Activated CD4-positive, alpha-beta T cell treated with anti-CD3 and anti-CD28 coated beads, Interleukin-2, amount 10 ng/mL, durations not matched to agents 24 days and 14 days (primary cell): ENCODE measurements at regions not wholly inside any gene's neighbourhood (a gene's known extent, or its start where the extent isn't known, plus 50 kb on each side); places are given as distances from the start of the nearest gene placed in this dataset.

Experiments
- DNase-seq: peaks from one replicate; pipeline ENCODE4 v3.0.0; 2022
- H3K27ac Mint-ChIP-seq: one replicate; pipeline ENCODE4 v1.8.0; 2022; ENCODE audit warnings: mild to moderate bottlenecking, mixed read lengths
- H3K27me3 Mint-ChIP-seq: one replicate; pipeline ENCODE4 v1.8.0; 2022; ENCODE audit warnings: mixed read lengths
- H3K36me3 Mint-ChIP-seq: one replicate; pipeline ENCODE4 v1.8.0; 2022; ENCODE audit warnings: low read depth, mild to moderate bottlenecking, mixed read lengths
- H3K4me1 Mint-ChIP-seq: one replicate; pipeline ENCODE4 v1.8.0; 2021; ENCODE audit warnings: mixed read lengths
- H3K4me3 Mint-ChIP-seq: one replicate; pipeline ENCODE4 v1.8.0; 2022; ENCODE audit warnings: mild to moderate bottlenecking, moderate library complexity, mixed read lengths
- H3K9me3 Mint-ChIP-seq: one replicate; pipeline ENCODE4 v1.8.0; 2021; ENCODE audit warnings: mixed read lengths
- intact Hi-C: fragments of 100-400 bp; cut with micrococcal nuclease; formaldehyde crosslinking; loops from one replicate; pipeline ENCODE4 v1.15.1; 2023

- H3K36me3 Mint-ChIP-seq: no peaks in the 10 kb centered on the region
- no peak for DNase-seq
- H3K4me3 Mint-ChIP-seq: no peak overlapping the region
- intact Hi-C loops: no loop called here
- H3K4me1 Mint-ChIP-seq: peaks cover 18% of the 10 kb centered on the region
- H3K27me3 Mint-ChIP-seq: peaks cover 5% of the 10 kb centered on the region
- no peak overlapping the region for H3K27ac Mint-ChIP-seq
- H3K9me3 Mint-ChIP-seq: peaks cover 9% of the 10 kb centered on the region
These were observed 327.8 kb downstream of the TMEM167A start for GRCh38 chr5:82749461-82749820.

GRCh38 chr5:82748688-82749460, 328.3 kb downstream of the TMEM167A start:
- peaks cover 5% of the 10 kb centered on the region for H3K27me3 Mint-ChIP-seq
- DNase-seq: no peak

GRCh38 chr5:82747986-82748385, 329.2 kb downstream of the TMEM167A start:
- peaks cover 18% of the 10 kb centered on the region for H3K4me1 Mint-ChIP-seq
- H3K27ac Mint-ChIP-seq: no peak overlapping the region
- peaks cover 9% of the 10 kb centered on the region for H3K9me3 Mint-ChIP-seq
- peaks cover 3% of the 10 kb centered on the region for H3K27me3 Mint-ChIP-seq
- DNase-seq: no peak
- no peaks in the 10 kb centered on the region for H3K36me3 Mint-ChIP-seq
- intact Hi-C loops: no loop called here
- H3K4me3 Mint-ChIP-seq: no peak overlapping the region

More at GRCh38 chr5:82748688-82749460, 328.3 kb downstream of the TMEM167A start:
- peak overlapping the region; percentile 7 for H3K27ac Mint-ChIP-seq
- peaks cover 18% of the 10 kb centered on the region for H3K4me1 Mint-ChIP-seq
- intact Hi-C loops: no loop called here
- no peak overlapping the region for H3K4me3 Mint-ChIP-seq
- no peaks in the 10 kb centered on the region for H3K36me3 Mint-ChIP-seq
- peaks cover 9% of the 10 kb centered on the region for H3K9me3 Mint-ChIP-seq

- H3K4me1 Mint-ChIP-seq: peaks cover 18% of the 10 kb centered on the region
- no peaks in the 10 kb centered on the region for H3K36me3 Mint-ChIP-seq
- intact Hi-C loops: no loop called here
- no peak overlapping the region for H3K27ac Mint-ChIP-seq
- H3K27me3 Mint-ChIP-seq: peaks cover 3% of the 10 kb centered on the region
- no peaks in the 10 kb centered on the region for H3K9me3 Mint-ChIP-seq
- no peak for DNase-seq
- no peak overlapping the region for H3K4me3 Mint-ChIP-seq
These were observed 332.2 kb downstream of the TMEM167A start for GRCh38 chr5:82745016-82745415.

- Mint-ChIP-seq H3K9me3 (no peaks in the 10 kb centered on the region), H3K36me3 (no peaks in the 10 kb centered on the region), H3K27ac (no peak overlapping the region), H3K4me1 (peaks cover 4% of the 10 kb centered on the region), H3K27me3 (no peaks in the 10 kb centered on the region), H3K4me3 (no peak overlapping the region)
- no peak for DNase-seq
- intact Hi-C loops: no loop called here
These were observed 338.4 kb downstream of the TMEM167A start for GRCh38 chr5:82738681-82739269.

GRCh38 chr5:82735160-82735789, 341.9 kb downstream of the TMEM167A start:
- peaks cover 6% of the 10 kb centered on the region for H3K9me3 Mint-ChIP-seq
- H3K27me3 Mint-ChIP-seq: peaks cover 6% of the 10 kb centered on the region
- peaks cover 4% of the 10 kb centered on the region for H3K4me1 Mint-ChIP-seq
- no peak overlapping the region for H3K27ac Mint-ChIP-seq
- intact Hi-C loops: no loop called here
- no peaks in the 10 kb centered on the region for H3K36me3 Mint-ChIP-seq
- no peak overlapping the region for H3K4me3 Mint-ChIP-seq
- no peak for DNase-seq

- DNase-seq: peak; percentile 2
- Mint-ChIP-seq H3K27ac (no peak overlapping the region), H3K27me3 (peaks cover 6% of the 10 kb centered on the region), H3K9me3 (peaks cover 6% of the 10 kb centered on the region), H3K4me1 (peaks cover 4% of the 10 kb centered on the region), H3K4me3 (no peak overlapping the region), H3K36me3 (no peaks in the 10 kb centered on the region)
- intact Hi-C loops: no loop called here
These were observed 342.8 kb downstream of the TMEM167A start for GRCh38 chr5:82734347-82734746.

- peaks cover 6% of the 10 kb centered on the region for H3K27me3 Mint-ChIP-seq
- intact Hi-C loops: no loop called here
- no peak overlapping the region for H3K27ac Mint-ChIP-seq
- DNase-seq: no peak
- no peak overlapping the region for H3K4me3 Mint-ChIP-seq
- peaks cover 11% of the 10 kb centered on the region for H3K9me3 Mint-ChIP-seq
- peaks cover 4% of the 10 kb centered on the region for H3K4me1 Mint-ChIP-seq
- no peaks in the 10 kb centered on the region for H3K36me3 Mint-ChIP-seq
These were observed 346.3 kb downstream of the TMEM167A start for GRCh38 chr5:82730913-82731312.

GRCh38 chr5:82728926-82729702, 348.1 kb downstream of the TMEM167A start:
- Mint-ChIP-seq H3K36me3 (no peaks in the 10 kb centered on the region), H3K9me3 (peaks cover 11% of the 10 kb centered on the region), H3K27ac (no peak overlapping the region), H3K27me3 (peaks cover 6% of the 10 kb centered on the region), H3K4me3 (no peak overlapping the region), H3K4me1 (no peaks in the 10 kb centered on the region)
- DNase-seq: no peak
- intact Hi-C loops: no loop called here

GRCh38 chr5:82723168-82723567, 354.0 kb downstream of the TMEM167A start:
- intact Hi-C loops: no loop called here
- H3K4me1 Mint-ChIP-seq: peaks cover 4% of the 10 kb centered on the region
- no peak overlapping the region for H3K4me3 Mint-ChIP-seq
- no peak overlapping the region for H3K27ac Mint-ChIP-seq
- peaks cover 14% of the 10 kb centered on the region for H3K9me3 Mint-ChIP-seq
- H3K27me3 Mint-ChIP-seq: peaks cover 1% of the 10 kb centered on the region
- H3K36me3 Mint-ChIP-seq: no peaks in the 10 kb centered on the region
- no peak for DNase-seq

- Mint-ChIP-seq H3K27me3 (peaks cover 1% of the 10 kb centered on the region), H3K36me3 (no peaks in the 10 kb centered on the region), H3K9me3 (peaks cover 9% of the 10 kb centered on the region), H3K4me3 (no peak overlapping the region), H3K27ac (no peak overlapping the region), H3K4me1 (peaks cover 7% of the 10 kb centered on the region)
- no peak for DNase-seq
- intact Hi-C loops: no loop called here
These were observed 356.1 kb downstream of the TMEM167A start for GRCh38 chr5:82721087-82721410.

GRCh38 chr5:82720213-82721086, 356.7 kb downstream of the TMEM167A start:
- Mint-ChIP-seq H3K27me3 (peaks cover 1% of the 10 kb centered on the region), H3K9me3 (peaks cover 9% of the 10 kb centered on the region), H3K27ac (no peak overlapping the region), H3K36me3 (no peaks in the 10 kb centered on the region), H3K4me3 (no peak overlapping the region), H3K4me1 (peaks cover 7% of the 10 kb centered on the region)
- intact Hi-C loops: no loop called here
- no peak for DNase-seq

GRCh38 chr5:82719368-82719767, 357.8 kb downstream of the TMEM167A start:
- Mint-ChIP-seq H3K4me3 (no peak overlapping the region), H3K4me1 (peaks cover 7% of the 10 kb centered on the region), H3K9me3 (peaks cover 9% of the 10 kb centered on the region), H3K27ac (no peak overlapping the region), H3K36me3 (no peaks in the 10 kb centered on the region), H3K27me3 (peaks cover 1% of the 10 kb centered on the region)
- DNase-seq: no peak
- intact Hi-C loops: no loop called here
